ENCODE measurements at regions not wholly inside any gene's neighbourhood (a gene's known extent, or its start where the extent isn't known, plus 50 kb on each side); places are given as distances from the start of the nearest gene placed in this dataset.

- CTCF ChIA-PET, result interaction anchor here (0.6 kb wide), 1 partner anchor 1339 kb away, joined by 3 read pairs; no protein-coding TSS in a partner anchor
- peaks cover 0 to 8% (median 0%) of the 10 kb centered on the region in 11 donors for H3K9me3 Mint-ChIP-seq
- no peaks in the 10 kb centered on the region for H3K27me3 ChIP-seq (ENCODE audit: control insufficient read depth in 2 of 2, insufficient read depth in 2 of 2, low read length in 2 of 2)
- H3K4me3 Mint-ChIP-seq, result no peak overlapping the region
- H3K36me3 Mint-ChIP-seq, result no peaks in the 10 kb centered on the region
- intact Hi-C loops (cut with micrococcal nuclease), result no loop called here
- ATAC-seq, result no peak
- H3K4me1 ChIP-seq (ENCODE audit: control insufficient read depth in 2 of 2, insufficient read depth in 2 of 2, low read length in 2 of 2), result no peaks in the 10 kb centered on the region
- no peaks in the 10 kb centered on the region for H3K27me3 Mint-ChIP-seq
- no peaks in the 10 kb centered on the region for H3K36me3 ChIP-seq (ENCODE audit: control insufficient read depth in 2 of 3, insufficient read depth in 3 of 3, low read length in 3 of 3)
- no peaks in the 10 kb centered on the region for H3K9me3 ChIP-seq (ENCODE audit: control insufficient read depth in 2 of 3, low read length in 3 of 3)
- no peak for DNase-seq
- no peaks in the 10 kb centered on the region for H3K4me1 Mint-ChIP-seq
- no peak overlapping the region for H3K27ac Mint-ChIP-seq
- POLR2A ChIA-PET, result no interaction called here
- H3K27ac ChIP-seq (ENCODE audit: low read depth, low read length), result no peak overlapping the region
- H3K4me3 ChIP-seq (ENCODE audit: low read length), result no peak overlapping the region
These were observed 275.3 kb upstream of the C1orf87 start for GRCh38 chr1:60348884-60349283.

- CTCF ChIA-PET, result no interaction called here
- H3K27me3 ChIP-seq (ENCODE audit: control insufficient read depth in 2 of 2, insufficient read depth in 2 of 2, low read length in 2 of 2), result no peaks in the 10 kb centered on the region
- H3K27ac Mint-ChIP-seq, result no peak overlapping the region
- DNase-seq, result no peak
- no peaks in the 10 kb centered on the region for H3K4me1 ChIP-seq (ENCODE audit: control insufficient read depth in 2 of 2, insufficient read depth in 2 of 2, low read length in 2 of 2)
- no peak for ATAC-seq
- H3K4me3 ChIP-seq (ENCODE audit: low read length), result no peak overlapping the region
- intact Hi-C loops (cut with micrococcal nuclease), result no loop called here
- H3K4me3 Mint-ChIP-seq, result no peak overlapping the region
- H3K36me3 Mint-ChIP-seq, result no peaks in the 10 kb centered on the region
- H3K36me3 ChIP-seq (ENCODE audit: control insufficient read depth in 2 of 3, insufficient read depth in 3 of 3, low read length in 3 of 3), result no peaks in the 10 kb centered on the region
- POLR2A ChIA-PET, result no interaction called here
- no peaks in the 10 kb centered on the region for H3K27me3 Mint-ChIP-seq
- no peaks in the 10 kb centered on the region for H3K4me1 Mint-ChIP-seq
- no peaks in the 10 kb centered on the region for H3K9me3 ChIP-seq (ENCODE audit: control insufficient read depth in 2 of 3, low read length in 3 of 3)
- peaks cover 0 to 8% (median 0%) of the 10 kb centered on the region in 11 donors for H3K9me3 Mint-ChIP-seq
- H3K27ac ChIP-seq (ENCODE audit: low read depth, low read length), result no peak overlapping the region
These were observed 272.1 kb upstream of the C1orf87 start for GRCh38 chr1:60345621-60346020.

- H3K4me1 Mint-ChIP-seq, result no peaks in the 10 kb centered on the region
- H3K36me3 Mint-ChIP-seq, result no peaks in the 10 kb centered on the region
- H3K9me3 Mint-ChIP-seq, result peaks cover 0 to 8% (median 0%) of the 10 kb centered on the region in 11 donors
- Histone ChIP-seq H3K4me3 (ENCODE audit: low read length) (no peak overlapping the region), H3K4me1 (ENCODE audit: control insufficient read depth in 2 of 2, insufficient read depth in 2 of 2, low read length in 2 of 2) (no peaks in the 10 kb centered on the region), H3K27me3 (ENCODE audit: control insufficient read depth in 2 of 2, insufficient read depth in 2 of 2, low read length in 2 of 2) (no peaks in the 10 kb centered on the region), H3K9me3 (ENCODE audit: control insufficient read depth in 2 of 3, low read length in 3 of 3) (no peaks in the 10 kb centered on the region), H3K36me3 (ENCODE audit: control insufficient read depth in 2 of 3, insufficient read depth in 3 of 3, low read length in 3 of 3) (no peaks in the 10 kb centered on the region), H3K27ac (ENCODE audit: low read depth, low read length) (no peak overlapping the region)
- ChIA-PET POLR2A (no interaction called here), CTCF (no interaction called here)
- ATAC-seq, result no peak
- intact Hi-C loops (cut with micrococcal nuclease), result no loop called here
- H3K27me3 Mint-ChIP-seq, result no peaks in the 10 kb centered on the region
- no peak overlapping the region for H3K4me3 Mint-ChIP-seq
- no peak overlapping the region for H3K27ac Mint-ChIP-seq
- no peak for DNase-seq
These were observed 271.5 kb upstream of the C1orf87 start for GRCh38 chr1:60345049-60345448.

GRCh38 chr1:60343736-60344135 is 270.2 kb upstream of the C1orf87 start:
- H3K4me3 ChIP-seq (ENCODE audit: low read length), result no peak overlapping the region
- DNase-seq (no peak), ATAC-seq (no peak)
- intact Hi-C loops (cut with micrococcal nuclease), result no loop called here
- H3K4me1 Mint-ChIP-seq, result no peaks in the 10 kb centered on the region
- no peaks in the 10 kb centered on the region for H3K27me3 ChIP-seq (ENCODE audit: control insufficient read depth in 2 of 2, insufficient read depth in 2 of 2, low read length in 2 of 2)
- no peaks in the 10 kb centered on the region for H3K36me3 Mint-ChIP-seq
- no peak overlapping the region for H3K27ac ChIP-seq (ENCODE audit: low read depth, low read length)
- H3K27ac Mint-ChIP-seq, result no peak overlapping the region
- H3K36me3 ChIP-seq (ENCODE audit: control insufficient read depth in 2 of 3, insufficient read depth in 3 of 3, low read length in 3 of 3), result no peaks in the 10 kb centered on the region
- H3K9me3 Mint-ChIP-seq, result peaks cover 0 to 5% (median 0%) of the 10 kb centered on the region in 11 donors
- CTCF ChIA-PET, result no interaction called here
- no peaks in the 10 kb centered on the region for H3K9me3 ChIP-seq (ENCODE audit: control insufficient read depth in 2 of 3, low read length in 3 of 3)
- H3K4me1 ChIP-seq (ENCODE audit: control insufficient read depth in 2 of 2, insufficient read depth in 2 of 2, low read length in 2 of 2), result no peaks in the 10 kb centered on the region
- POLR2A ChIA-PET, result no interaction called here
- H3K4me3 Mint-ChIP-seq, result no peak overlapping the region
- no peaks in the 10 kb centered on the region for H3K27me3 Mint-ChIP-seq

GRCh38 chr1:60342569-60342968 is 269.0 kb upstream of the C1orf87 start:
- Mint-ChIP-seq H3K27ac (no peak overlapping the region), H3K36me3 (no peaks in the 10 kb centered on the region), H3K4me3 (no peak overlapping the region), H3K4me1 (no peaks in the 10 kb centered on the region), H3K9me3 (peaks cover 0 to 3% (median 0%) of the 10 kb centered on the region in 11 donors), H3K27me3 (no peaks in the 10 kb centered on the region)
- Histone ChIP-seq H3K9me3 (ENCODE audit: control insufficient read depth in 2 of 3, low read length in 3 of 3) (no peaks in the 10 kb centered on the region), H3K27ac (ENCODE audit: low read depth, low read length) (no peak overlapping the region), H3K36me3 (ENCODE audit: control insufficient read depth in 2 of 3, insufficient read depth in 3 of 3, low read length in 3 of 3) (no peaks in the 10 kb centered on the region), H3K27me3 (ENCODE audit: control insufficient read depth in 2 of 2, insufficient read depth in 2 of 2, low read length in 2 of 2) (no peaks in the 10 kb centered on the region), H3K4me1 (ENCODE audit: control insufficient read depth in 2 of 2, insufficient read depth in 2 of 2, low read length in 2 of 2) (no peaks in the 10 kb centered on the region), H3K4me3 (ENCODE audit: low read length) (no peak overlapping the region)
- ATAC-seq, result no peak
- ChIA-PET POLR2A (no interaction called here), CTCF (no interaction called here)
- no peak for DNase-seq
- intact Hi-C loops (cut with micrococcal nuclease), result no loop called here

GRCh38 chr1:60341274-60341673 is 267.7 kb upstream of the C1orf87 start:
- no peak for DNase-seq
- no peak for ATAC-seq
- no peak overlapping the region for H3K27ac Mint-ChIP-seq
- Histone ChIP-seq H3K9me3 (ENCODE audit: control insufficient read depth in 2 of 3, low read length in 3 of 3) (no peaks in the 10 kb centered on the region), H3K36me3 (ENCODE audit: control insufficient read depth in 2 of 3, insufficient read depth in 3 of 3, low read length in 3 of 3) (no peaks in the 10 kb centered on the region), H3K4me3 (ENCODE audit: low read length) (no peak overlapping the region), H3K27ac (ENCODE audit: low read depth, low read length) (no peak overlapping the region), H3K4me1 (ENCODE audit: control insufficient read depth in 2 of 2, insufficient read depth in 2 of 2, low read length in 2 of 2) (no peaks in the 10 kb centered on the region), H3K27me3 (ENCODE audit: control insufficient read depth in 2 of 2, insufficient read depth in 2 of 2, low read length in 2 of 2) (no peaks in the 10 kb centered on the region)
- no peak overlapping the region for H3K4me3 Mint-ChIP-seq
- intact Hi-C loops (cut with micrococcal nuclease), result no loop called here
- H3K36me3 Mint-ChIP-seq, result no peaks in the 10 kb centered on the region
- no peaks in the 10 kb centered on the region for H3K4me1 Mint-ChIP-seq
- H3K9me3 Mint-ChIP-seq, result peaks cover 0 to 2% (median 0%) of the 10 kb centered on the region in 11 donors
- CTCF ChIA-PET, result no interaction called here
- H3K27me3 Mint-ChIP-seq, result no peaks in the 10 kb centered on the region
- POLR2A ChIA-PET, result no interaction called here

GRCh38 chr1:60331647-60332046 is 258.1 kb upstream of the C1orf87 start:
- Histone ChIP-seq H3K36me3 (ENCODE audit: control insufficient read depth in 2 of 3, insufficient read depth in 3 of 3, low read length in 3 of 3) (no peaks in the 10 kb centered on the region), H3K27ac (ENCODE audit: low read depth, low read length) (no peak overlapping the region), H3K4me3 (ENCODE audit: low read length) (no peak overlapping the region), H3K4me1 (ENCODE audit: control insufficient read depth in 2 of 2, insufficient read depth in 2 of 2, low read length in 2 of 2) (no peaks in the 10 kb centered on the region), H3K27me3 (ENCODE audit: control insufficient read depth in 2 of 2, insufficient read depth in 2 of 2, low read length in 2 of 2) (no peaks in the 10 kb centered on the region), H3K9me3 (ENCODE audit: control insufficient read depth in 2 of 3, low read length in 3 of 3) (no peaks in the 10 kb centered on the region)
- Mint-ChIP-seq H3K36me3 (peaks cover 0 to under 1% (median 0%) of the 10 kb centered on the region in 5 donors), H3K4me3 (no peak overlapping the region), H3K9me3 (peaks cover 0 to 22% (median 3%) of the 10 kb centered on the region in 11 donors), H3K27me3 (no peaks in the 10 kb centered on the region), H3K27ac (no peak overlapping the region), H3K4me1 (no peaks in the 10 kb centered on the region)
- ATAC-seq (no peak), DNase-seq (no peak)
- intact Hi-C loops (cut with micrococcal nuclease), result no loop called here
- CTCF ChIA-PET, result no interaction called here
- POLR2A ChIA-PET, result no interaction called here
